CD14-positive monocyte (primary cell): ENCODE measurements at regions not wholly inside any gene's neighbourhood (a gene's known extent, or its start where the extent isn't known, plus 50 kb on each side); places are given as distances from the start of the nearest gene placed in this dataset.

ENCODE experiments used
- DNase-seq, 3 donors: peaks; one replicate each; pipeline ENCODE4 v3.0.0-alpha.2; 2011 to 2022
- H2AFZ ChIP-seq: 2 replicates; pipeline ENCODE4 v1.6.0; 2012; ENCODE audit warnings: mild to moderate bottlenecking, low read depth, low read length, inconsistent platforms; ENCODE audit not compliant: insufficient read depth, poor library complexity, severe bottlenecking
- H3K27ac ChIP-seq, 2 donors: 1 replicate in 1 of 2; 2 replicates in 1 of 2; pipeline ENCODE4 v1.5.1; 2012 to 2013; ENCODE audit warnings: low read length in 2 of 2, control low read depth in 1 of 2, inconsistent platforms in 1 of 2, low read depth in 1 of 2, mild to moderate bottlenecking in 1 of 2
- H3K27me3 ChIP-seq, 2 donors: one replicate each; pipeline versions ENCODE4 v1.6.0 to v1.6.1; 2011 to 2013; ENCODE audit warnings: low read length in 2 of 2; ENCODE audit not compliant: control insufficient read depth in 2 of 2, insufficient read depth in 2 of 2
- H3K36me3 ChIP-seq, 2 donors: replicated peaks in 1 of 2; 1 replicate in 1 of 2; 2 replicates in 1 of 2; pipeline versions ENCODE4 v1.5.1 to v1.6.1; 2012 to 2013; ENCODE audit warnings: low read length in 2 of 2, control low read depth in 1 of 2, inconsistent platforms in 1 of 2, mild to moderate bottlenecking in 1 of 2; ENCODE audit not compliant: insufficient read depth in 2 of 2, control insufficient read depth in 1 of 2
- H3K4me1 ChIP-seq, 2 donors: 1 replicate in 1 of 2; 2 replicates in 1 of 2; pipeline versions ENCODE4 v1.5.1 to v1.6.1; 2012 to 2013; ENCODE audit warnings: low read length in 2 of 2, control low read depth in 1 of 2, inconsistent platforms in 1 of 2, mild to moderate bottlenecking in 1 of 2, moderate library complexity in 1 of 2; ENCODE audit not compliant: insufficient read depth in 2 of 2, control insufficient read depth in 1 of 2
- H3K4me2 ChIP-seq: replicated peaks from 2 replicates; pipeline ENCODE3; 2012; ENCODE audit warnings: low read length, moderate library complexity, mild to moderate bottlenecking; ENCODE audit not compliant: poor library complexity, severe bottlenecking; ENCODE audit errors: extremely low read depth
- H3K4me3 ChIP-seq, 3 experiments: fragments of 200-600 bp in 1 of 3; sonication (generic) in 1 of 3; replicated peaks in 1 of 3; 1 replicate in 2 of 3; 2 replicates in 1 of 3; pipeline ENCODE4 v1.5.1; 2011 to 2013; ENCODE audit warnings: low read length in 3 of 3, mild to moderate bottlenecking in 3 of 3, control low read depth in 2 of 3, low read depth in 2 of 3, inconsistent platforms in 1 of 3, moderate library complexity in 1 of 3
- H3K79me2 ChIP-seq: 2 replicates; pipeline ENCODE4 v1.6.0; 2012; ENCODE audit warnings: mild to moderate bottlenecking, control low read depth, inconsistent platforms, low read length, moderate library complexity; ENCODE audit not compliant: insufficient read depth
- H3K9ac ChIP-seq: 2 replicates; pipeline ENCODE4 v1.6.0; 2017; ENCODE audit warnings: low read length, mild to moderate bottlenecking; ENCODE audit not compliant: insufficient read depth, poor library complexity, severe bottlenecking
- H3K9me3 ChIP-seq, 2 donors: replicated peaks in 1 of 2; 1 replicate in 1 of 2; 2 replicates in 1 of 2; pipeline versions ENCODE4 v1.5.1 to v1.6.1; 2012 to 2013; ENCODE audit warnings: low read length in 2 of 2, control low read depth in 1 of 2; ENCODE audit not compliant: control insufficient read depth in 1 of 2, insufficient read depth in 1 of 2
- H4K20me1 ChIP-seq: 2 replicates; pipeline ENCODE4 v1.6.0; 2012; ENCODE audit warnings: mild to moderate bottlenecking, low read length, control low read depth, moderate library complexity; ENCODE audit not compliant: insufficient read depth
- H3K27ac Mint-ChIP-seq, 7 donors: one replicate each; pipeline ENCODE4 v1.8.0; 2020; ENCODE audit warnings: mild to moderate bottlenecking in 7 of 7, mixed read lengths in 7 of 7, moderate library complexity in 6 of 7, inconsistent platforms in 2 of 7
- H3K27me3 Mint-ChIP-seq, 3 donors: one replicate each; pipeline ENCODE4 v1.8.0; 2021 to 2022; ENCODE audit warnings: low read depth in 3 of 3, mild to moderate bottlenecking in 3 of 3, mixed read lengths in 3 of 3, moderate library complexity in 3 of 3, inconsistent platforms in 1 of 3
- H3K36me3 Mint-ChIP-seq, 2 donors: one replicate each; pipeline ENCODE4 v1.8.0; 2020; ENCODE audit warnings: mixed read lengths in 2 of 2, inconsistent platforms in 1 of 2, mild to moderate bottlenecking in 1 of 2
- H3K4me1 Mint-ChIP-seq: one replicate; pipeline ENCODE4 v1.8.0; 2020; ENCODE audit warnings: mild to moderate bottlenecking, mixed read lengths
- H3K4me3 Mint-ChIP-seq, 2 donors: one replicate each; pipeline ENCODE4 v1.8.0; 2020; ENCODE audit warnings: mild to moderate bottlenecking in 2 of 2, mixed read lengths in 2 of 2, moderate library complexity in 1 of 2
- H3K9me3 Mint-ChIP-seq, 7 donors: one replicate each; pipeline ENCODE4 v1.8.0; 2020 to 2022; ENCODE audit warnings: mixed read lengths in 7 of 7, mild to moderate bottlenecking in 6 of 7, moderate library complexity in 6 of 7, inconsistent platforms in 2 of 7
- WGBS: methylation state at CpG from one replicate; pipeline ENCODE4 v1.1.5; 2013; ENCODE audit warnings: missing lambda C conversion rate; ENCODE audit not compliant: insufficient coverage; 5-methylcytosine and 5-hydroxymethylcytosine counted together
- intact Hi-C, 2 donors: fragments of 100-400 bp; cut with micrococcal nuclease; formaldehyde crosslinking; loops; one replicate each; pipeline versions ENCODE4 v1.15.0 to v1.15.1; 2023
- TF ChIP-seq, protein P1 (sequence below): fragments of 200-600 bp; IDR thresholded peaks from one replicate; pipeline ENCODE4 v1.8.0; 2022; ENCODE audit warnings: antibody characterized with exemption, mild to moderate bottlenecking

- Histone ChIP-seq H3K9ac (no peak overlapping the region), H3K4me3 (no peak overlapping the region), H3K79me2 (no peaks in the 10 kb centered on the region), H3K36me3 (no peaks in the 10 kb centered on the region), H3K27me3 (no peaks in the 10 kb centered on the region), H3K4me2 (no peak overlapping the region), H3K4me1 (peaks cover 0 to 10% of the 10 kb centered on the region in 2 donors), H2AFZ (no peak overlapping the region), H4K20me1 (no peaks in the 10 kb centered on the region), H3K9me3 (peaks cover 11 to 15% of the 10 kb centered on the region in 2 donors), H3K27ac (no peak overlapping the region)
- Mint-ChIP-seq H3K4me1 (peaks cover 15% of the 10 kb centered on the region), H3K36me3 (peaks cover 0 to 8% of the 10 kb centered on the region in 2 donors), H3K9me3 (peaks cover 9 to 20% (median 18%) of the 10 kb centered on the region in 7 donors), H3K27me3 (peaks cover 0 to 2% (median 2%) of the 10 kb centered on the region in 3 donors), H3K4me3 (no peak overlapping the region), H3K27ac (no peak overlapping the region)
- TF ChIP-seq, protein P1, sequence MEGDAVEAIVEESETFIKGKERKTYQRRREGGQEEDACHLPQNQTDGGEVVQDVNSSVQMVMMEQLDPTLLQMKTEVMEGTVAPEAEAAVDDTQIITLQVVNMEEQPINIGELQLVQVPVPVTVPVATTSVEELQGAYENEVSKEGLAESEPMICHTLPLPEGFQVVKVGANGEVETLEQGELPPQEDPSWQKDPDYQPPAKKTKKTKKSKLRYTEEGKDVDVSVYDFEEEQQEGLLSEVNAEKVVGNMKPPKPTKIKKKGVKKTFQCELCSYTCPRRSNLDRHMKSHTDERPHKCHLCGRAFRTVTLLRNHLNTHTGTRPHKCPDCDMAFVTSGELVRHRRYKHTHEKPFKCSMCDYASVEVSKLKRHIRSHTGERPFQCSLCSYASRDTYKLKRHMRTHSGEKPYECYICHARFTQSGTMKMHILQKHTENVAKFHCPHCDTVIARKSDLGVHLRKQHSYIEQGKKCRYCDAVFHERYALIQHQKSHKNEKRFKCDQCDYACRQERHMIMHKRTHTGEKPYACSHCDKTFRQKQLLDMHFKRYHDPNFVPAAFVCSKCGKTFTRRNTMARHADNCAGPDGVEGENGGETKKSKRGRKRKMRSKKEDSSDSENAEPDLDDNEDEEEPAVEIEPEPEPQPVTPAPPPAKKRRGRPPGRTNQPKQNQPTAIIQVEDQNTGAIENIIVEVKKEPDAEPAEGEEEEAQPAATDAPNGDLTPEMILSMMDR: no peak
- intact Hi-C loops: no loop called here
- 94% methylated on average over 4 of the region's 5 CpGs for WGBS
- DNase-seq: no peak
These were observed 65.9 kb upstream of the POMGNT2 start for GRCh38 chr3:43171748-43172147.

GRCh38 chr3:43170553-43170952 is 64.7 kb upstream of the POMGNT2 start:
- Mint-ChIP-seq H3K9me3 (peaks cover 13 to 31% (median 26%) of the 10 kb centered on the region in 7 donors), H3K36me3 (peaks cover 0 to 12% of the 10 kb centered on the region in 2 donors), H3K4me3 (no peak overlapping the region), H3K27me3 (peaks cover 0 to 2% (median 2%) of the 10 kb centered on the region in 3 donors), H3K27ac (peak overlapping the region in 1 of 7 donors; percentile 26), H3K4me1 (peaks cover 12% of the 10 kb centered on the region)
- no peak overlapping the region for H3K9ac ChIP-seq
- TF ChIP-seq, protein P1: no peak
- no peaks in the 10 kb centered on the region for H3K79me2 ChIP-seq
- 89% methylated on average over 3 of the region's 7 CpGs for WGBS
- no peak for DNase-seq
- no peaks in the 10 kb centered on the region for H3K27me3 ChIP-seq
- H3K36me3 ChIP-seq: no peaks in the 10 kb centered on the region
- H3K27ac ChIP-seq: no peak overlapping the region
- peaks cover 15 to 18% of the 10 kb centered on the region in 2 donors for H3K9me3 ChIP-seq
- H2AFZ ChIP-seq: no peak overlapping the region
- intact Hi-C loops: no loop called here
- H4K20me1 ChIP-seq: no peaks in the 10 kb centered on the region
- H3K4me3 ChIP-seq: no peak overlapping the region
- H3K4me2 ChIP-seq: no peak overlapping the region
- H3K4me1 ChIP-seq: peaks cover 0 to 9% of the 10 kb centered on the region in 2 donors
